GM23338 (cell line): ENCODE measurements at regions not wholly inside any gene's neighbourhood (a gene's known extent, or its start where the extent isn't known, plus 50 kb on each side); places are given as distances from the start of the nearest gene placed in this dataset.

Experiments used
- ATAC-seq: fragments of 200-7000 bp; cut with Tn5 transposase; 3 replicates; pipeline ENCODE4 v1.9.1; 2020
- DNase-seq: peaks from one replicate; pipeline ENCODE4 v3.0.0-alpha.2; 2015; ENCODE audit warnings: low spot score
- H2AFZ ChIP-seq: fragments of 200-600 bp; sonication (generic); 2 replicates; pipeline ENCODE4 v1.8.0; 2016; ENCODE audit warnings: antibody characterized with exemption, mild to moderate bottlenecking, moderate library complexity
- H3F3A ChIP-seq: fragments of 200-600 bp; sonication (generic); replicated peaks from 2 replicates; pipeline ENCODE4 v1.8.0; 2017; ENCODE audit warnings: antibody characterized with exemption, mixed run types, low read depth
- H3K27ac ChIP-seq: fragments of 200-600 bp; sonication (generic); 2 replicates; pipeline ENCODE4 v1.6.1; 2016; ENCODE audit warnings: low read depth
- H3K27me3 ChIP-seq: fragments of 200-600 bp; sonication (generic); 2 replicates; pipeline ENCODE4 v1.8.0; 2016; ENCODE audit warnings: mild to moderate bottlenecking, mixed run types, moderate library complexity; ENCODE audit not compliant: insufficient read depth
- H3K36me3 ChIP-seq: fragments of 200-600 bp; sonication (generic); 2 replicates; pipeline ENCODE4 v1.8.0; 2016; ENCODE audit warnings: mild to moderate bottlenecking; ENCODE audit not compliant: insufficient read depth
- H3K4me1 ChIP-seq: fragments of 200-600 bp; sonication (generic); 2 replicates; pipeline ENCODE4 v1.8.0; 2016; ENCODE audit warnings: mild to moderate bottlenecking, moderate library complexity; ENCODE audit not compliant: insufficient read depth
- H3K4me2 ChIP-seq: fragments of 200-600 bp; sonication (generic); 2 replicates; pipeline ENCODE4 v1.7.1; 2017; ENCODE audit warnings: mixed run types
- H3K4me3 ChIP-seq: fragments of 200-600 bp; sonication (generic); 2 replicates; pipeline ENCODE4 v1.6.1; 2016; ENCODE audit warnings: mixed run types
- H3K79me2 ChIP-seq: fragments of 200-600 bp; sonication (generic); replicated peaks from 2 replicates; pipeline ENCODE4 v1.8.0; 2017; ENCODE audit warnings: mild to moderate bottlenecking; ENCODE audit not compliant: insufficient read depth
- H3K9me2 ChIP-seq: fragments of 200-600 bp; sonication (generic); 2 replicates; pipeline ENCODE4 v1.8.0; 2017; ENCODE audit not compliant: insufficient read depth
- H4K20me1 ChIP-seq: fragments of 200-600 bp; sonication (generic); replicated peaks from 2 replicates; pipeline ENCODE4 v1.8.0; 2017; ENCODE audit warnings: mild to moderate bottlenecking; ENCODE audit not compliant: insufficient read depth
- H3K27ac Mint-ChIP-seq: 2 replicates; pipeline ENCODE4 v1.8.0; 2020; ENCODE audit warnings: inconsistent platforms, mild to moderate bottlenecking, moderate library complexity, mixed read lengths
- H3K27me3 Mint-ChIP-seq: 3 replicates; pipeline ENCODE4 v1.8.0; 2022; ENCODE audit warnings: low read depth, mild to moderate bottlenecking, moderate library complexity, mixed read lengths, inconsistent platforms; ENCODE audit not compliant: insufficient read depth, poor library complexity
- H3K36me3 Mint-ChIP-seq: 3 replicates; pipeline ENCODE4 v1.8.0; 2021; ENCODE audit warnings: low read depth, mild to moderate bottlenecking, inconsistent platforms, moderate library complexity, mixed read lengths
- H3K4me1 Mint-ChIP-seq: 3 replicates; pipeline ENCODE4 v1.8.0; 2020; ENCODE audit warnings: mild to moderate bottlenecking, inconsistent platforms, mixed read lengths
- H3K4me3 Mint-ChIP-seq: 3 replicates; pipeline ENCODE4 v1.8.0; 2021; ENCODE audit warnings: moderate library complexity, mild to moderate bottlenecking, inconsistent platforms, mixed read lengths
- H3K9me3 Mint-ChIP-seq: 3 replicates; pipeline ENCODE4 v1.8.0; 2020; ENCODE audit warnings: moderate library complexity, mild to moderate bottlenecking, inconsistent platforms, mixed read lengths
- CREB1 ChIP-seq: fragments of 250-450 bp; sonication (Bioruptor Pico); IDR thresholded peaks from 2 replicates; pipeline ENCODE4 v1.5.0; 2020; ENCODE audit warnings: low read depth, mild to moderate bottlenecking, moderate library complexity
- CTCF ChIP-seq, 2 experiments: fragments of 200-600 bp in 1 of 2; sonication (generic) in 1 of 2; conservative IDR thresholded peaks; 2 replicates each; pipeline versions ENCODE4 v1.5.1 to v1.6.1; 2016 to 2017; ENCODE audit warnings: antibody characterized with exemption in 2 of 2, low read depth in 2 of 2, mild to moderate bottlenecking in 2 of 2, moderate library complexity in 1 of 2
- ETS1 ChIP-seq: IDR thresholded peaks from 2 replicates; pipeline ENCODE4 v1.6.1; 2016; ENCODE audit warnings: antibody characterized with exemption
- EZH2 ChIP-seq: fragments of 200-600 bp; sonication (generic); IDR thresholded peaks from one replicate; pipeline ENCODE4 v1.8.0; 2017; ENCODE audit warnings: antibody characterized with exemption, mild to moderate bottlenecking, low read depth; ENCODE audit not compliant: unreplicated experiment
- EZH2phosphoT487 ChIP-seq: fragments of 200-600 bp; sonication (generic); IDR thresholded peaks from one replicate; pipeline ENCODE4 v1.8.1; 2018; ENCODE audit warnings: antibody characterized with exemption; ENCODE audit not compliant: unreplicated experiment
- JUNB ChIP-seq: IDR thresholded peaks from one replicate; pipeline ENCODE4 v1.6.1; 2016; ENCODE audit warnings: antibody characterized with exemption; ENCODE audit not compliant: unreplicated experiment
- NANOG ChIP-seq: IDR thresholded peaks from 2 replicates; pipeline ENCODE4 v1.6.1; 2016; ENCODE audit warnings: antibody characterized with exemption, borderline replicate concordance
- POLR2AphosphoS5 ChIP-seq: IDR thresholded peaks from 2 replicates; pipeline ENCODE4 v1.6.1; 2016; ENCODE audit warnings: antibody characterized with exemption, low read depth
- STAT1 ChIP-seq: IDR thresholded peaks from one replicate; pipeline ENCODE4 v1.6.1; 2016; ENCODE audit warnings: antibody characterized with exemption; ENCODE audit not compliant: unreplicated experiment
- ZNF114 ChIP-seq: fragments of 250-450 bp; sonication (Bioruptor Pico); IDR thresholded peaks from 2 replicates; pipeline ENCODE4 v1.5.0; 2020; ENCODE audit warnings: mild to moderate bottlenecking, moderate library complexity
- ZNF331 ChIP-seq: fragments of 250-450 bp; sonication (Bioruptor Pico); IDR thresholded peaks from 2 replicates; pipeline ENCODE4 v1.5.0; 2020; ENCODE audit warnings: low read depth, mild to moderate bottlenecking, moderate library complexity

- Histone ChIP-seq H3K4me1 (peaks cover 53% of the 10 kb centered on the region), H4K20me1 (no peaks in the 10 kb centered on the region), H3K79me2 (no peaks in the 10 kb centered on the region), H2AFZ (no peak overlapping the region), H3K27ac (no peak overlapping the region), H3K4me2 (peak overlapping the region; percentile 70), H3K9me2 (0 out of 2 replicates have a peak, but pooled peaks cover 3% of the 10 kb centered on the region), H3K36me3 (no peaks in the 10 kb centered on the region), H3K27me3 (peaks cover 51% of the 10 kb centered on the region), H3F3A (no peaks in the 10 kb centered on the region), H3K4me3 (peak overlapping the region; percentile 3; the same call in 1 of the 2 replicates)
- Mint-ChIP-seq H3K27me3 (peaks cover 11% of the 10 kb centered on the region), H3K4me3 (no peak overlapping the region), H3K36me3 (no peaks in the 10 kb centered on the region), H3K4me1 (peaks cover 51% of the 10 kb centered on the region), H3K9me3 (no peaks in the 10 kb centered on the region), H3K27ac (peak overlapping the region; percentile 73; the same call in 1 of the 2 replicates)
- TF ChIP-seq ZNF331 (CRISPR knock-in tag) (no peak), STAT1 (no peak), EZH2phosphoT487 (no peak), NANOG (no peak), JUNB (no peak), CTCF (conservative IDR thresholded peaks at IDR 0.05; ENCODE audit: low read depth in 2 of 2) (no peak), POLR2AphosphoS5 (no peak)
- DNase-seq (no peak), ATAC-seq (peak; percentile 45)
Observed at GRCh38 chr17:34413443-34414119, 50.5 kb upstream of the CCL1 start.

GRCh38 chr17:34412965-34413441, 50.0 kb upstream of the CCL1 start:
- no peak overlapping the region for H3K4me3 ChIP-seq
- H2AFZ ChIP-seq = no peak overlapping the region
- no peak overlapping the region for H3K4me2 ChIP-seq
- H3K4me1 ChIP-seq = peaks cover 53% of the 10 kb centered on the region
- H3K79me2 ChIP-seq = no peaks in the 10 kb centered on the region
- H3K9me3 Mint-ChIP-seq = no peaks in the 10 kb centered on the region
- H3F3A ChIP-seq = no peaks in the 10 kb centered on the region
- peaks cover 57% of the 10 kb centered on the region for H3K27me3 ChIP-seq
- DNase-seq (no peak), ATAC-seq (no peak)
- no peak overlapping the region for H3K4me3 Mint-ChIP-seq
- H3K36me3 ChIP-seq = no peaks in the 10 kb centered on the region
- no peak overlapping the region for H3K27ac ChIP-seq
- no peaks in the 10 kb centered on the region for H3K36me3 Mint-ChIP-seq
- H3K4me1 Mint-ChIP-seq = peaks cover 51% of the 10 kb centered on the region
- H4K20me1 ChIP-seq = no peaks in the 10 kb centered on the region
- peaks cover 11% of the 10 kb centered on the region for H3K27me3 Mint-ChIP-seq
- no peak overlapping the region for H3K27ac Mint-ChIP-seq
- H3K9me2 ChIP-seq = 0 out of 2 replicates have a peak, but pooled peaks cover 3% of the 10 kb centered on the region
- TF ChIP-seq ZNF114 (CRISPR knock-in tag) (no peak), ZNF331 (CRISPR knock-in tag) (no peak), CTCF (conservative IDR thresholded peaks at IDR 0.05; ENCODE audit: low read depth in 2 of 2) (no peak), CREB1 (no peak), NANOG (no peak), ETS1 (no peak), EZH2 (no peak)
